DND-41 (cell line): ENCODE measurements at regions not wholly inside any gene's neighbourhood (a gene's known extent, or its start where the extent isn't known, plus 50 kb on each side); places are given as distances from the start of the nearest gene placed in this dataset.

Source experiments
- ATAC-seq: fragments of 200-7000 bp; cut with Tn5 transposase; 3 replicates; pipeline ENCODE4 v1.9.1; 2021; ENCODE audit warnings: low read depth; ENCODE audit not compliant: insufficient read depth
- DNase-seq: peaks from one replicate; pipeline ENCODE4 v3.0.0-alpha.2; 2020
- H2AFZ ChIP-seq: 2 replicates; pipeline ENCODE4 v1.6.0; 2012; ENCODE audit warnings: low read depth, low read length
- H3K27ac ChIP-seq: 2 replicates; pipeline ENCODE4 v1.5.1; 2012; ENCODE audit warnings: low read length, inconsistent platforms
- H3K27me3 ChIP-seq: fragments of 200-600 bp; sonication (generic); 2 replicates; pipeline ENCODE4 v1.6.0; 2012; ENCODE audit warnings: low read length, mild to moderate bottlenecking, inconsistent platforms; ENCODE audit not compliant: insufficient read depth, poor library complexity
- H3K36me3 ChIP-seq: 2 replicates; pipeline ENCODE4 v1.5.1; 2012; ENCODE audit warnings: low read length, inconsistent platforms; ENCODE audit not compliant: insufficient read depth
- H3K4me1 ChIP-seq: 2 replicates; pipeline ENCODE4 v1.5.1; 2012; ENCODE audit warnings: mild to moderate bottlenecking, low read length; ENCODE audit not compliant: insufficient read depth
- H3K4me2 ChIP-seq: 2 replicates; pipeline ENCODE4 v1.6.0; 2012; ENCODE audit warnings: mild to moderate bottlenecking, moderate library complexity, low read length, inconsistent platforms; ENCODE audit not compliant: insufficient read depth
- H3K4me3 ChIP-seq, 2 experiments: fragments of 200-600 bp in 1 of 2; shearing (Covaris generic) in 1 of 2; 2 replicates each; pipeline ENCODE4 v1.5.1; 2012 to 2016; ENCODE audit warnings: inconsistent platforms in 2 of 2, low read length in 2 of 2, mild to moderate bottlenecking in 2 of 2, low read depth in 1 of 2, moderate library complexity in 1 of 2
- H3K79me2 ChIP-seq: 2 replicates; pipeline ENCODE4 v1.6.0; 2012; ENCODE audit warnings: low read length, inconsistent platforms; ENCODE audit not compliant: insufficient read depth
- H3K9ac ChIP-seq: 2 replicates; pipeline ENCODE4 v1.6.0; 2012; ENCODE audit warnings: low read depth, mild to moderate bottlenecking, inconsistent platforms, low read length, moderate library complexity
- H3K9me3 ChIP-seq: 2 replicates; pipeline ENCODE4 v1.5.1; 2012; ENCODE audit warnings: low read length, moderate library complexity, mild to moderate bottlenecking, inconsistent platforms; ENCODE audit not compliant: insufficient read depth, severe bottlenecking
- H4K20me1 ChIP-seq: 2 replicates; pipeline ENCODE4 v1.6.0; 2012; ENCODE audit warnings: low read length; ENCODE audit not compliant: insufficient read depth
- EZH2 ChIP-seq: IDR thresholded peaks from 3 replicates; pipeline ENCODE4 v1.6.1; 2012; ENCODE audit warnings: borderline replicate concordance, low read depth, mild to moderate bottlenecking, moderate library complexity, low read length, inconsistent platforms; ENCODE audit not compliant: severe bottlenecking
- TF ChIP-seq, protein P1 (sequence below): IDR thresholded peaks from 2 replicates; pipeline ENCODE4 v1.5.1; 2012; ENCODE audit warnings: borderline replicate concordance, low read length, moderate library complexity, mild to moderate bottlenecking; ENCODE audit not compliant: poor library complexity, severe bottlenecking; ENCODE audit errors: extremely low read depth

- no peak overlapping the region for H3K4me2 ChIP-seq
- no peak overlapping the region for H3K27ac ChIP-seq
- peaks cover 12% of the 10 kb centered on the region for H3K27me3 ChIP-seq
- no peak for DNase-seq
- no peaks in the 10 kb centered on the region for H3K36me3 ChIP-seq
- no peak overlapping the region for H3K4me3 ChIP-seq
- H3K79me2 ChIP-seq: no peaks in the 10 kb centered on the region
- no peak overlapping the region for H2AFZ ChIP-seq
- H3K4me1 ChIP-seq: no peaks in the 10 kb centered on the region
- TF ChIP-seq, protein P1, sequence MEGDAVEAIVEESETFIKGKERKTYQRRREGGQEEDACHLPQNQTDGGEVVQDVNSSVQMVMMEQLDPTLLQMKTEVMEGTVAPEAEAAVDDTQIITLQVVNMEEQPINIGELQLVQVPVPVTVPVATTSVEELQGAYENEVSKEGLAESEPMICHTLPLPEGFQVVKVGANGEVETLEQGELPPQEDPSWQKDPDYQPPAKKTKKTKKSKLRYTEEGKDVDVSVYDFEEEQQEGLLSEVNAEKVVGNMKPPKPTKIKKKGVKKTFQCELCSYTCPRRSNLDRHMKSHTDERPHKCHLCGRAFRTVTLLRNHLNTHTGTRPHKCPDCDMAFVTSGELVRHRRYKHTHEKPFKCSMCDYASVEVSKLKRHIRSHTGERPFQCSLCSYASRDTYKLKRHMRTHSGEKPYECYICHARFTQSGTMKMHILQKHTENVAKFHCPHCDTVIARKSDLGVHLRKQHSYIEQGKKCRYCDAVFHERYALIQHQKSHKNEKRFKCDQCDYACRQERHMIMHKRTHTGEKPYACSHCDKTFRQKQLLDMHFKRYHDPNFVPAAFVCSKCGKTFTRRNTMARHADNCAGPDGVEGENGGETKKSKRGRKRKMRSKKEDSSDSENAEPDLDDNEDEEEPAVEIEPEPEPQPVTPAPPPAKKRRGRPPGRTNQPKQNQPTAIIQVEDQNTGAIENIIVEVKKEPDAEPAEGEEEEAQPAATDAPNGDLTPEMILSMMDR: no peak
- no peak for TF ChIP-seq EZH2
- no peak overlapping the region for H3K9ac ChIP-seq
- no peaks in the 10 kb centered on the region for H3K9me3 ChIP-seq
- no peak for ATAC-seq
- H4K20me1 ChIP-seq: no peaks in the 10 kb centered on the region
Measured at GRCh38 chr2:235325151-235325550, 168.7 kb upstream of the AGAP1 start.

GRCh38 chr2:235328991-235329390 is 164.9 kb upstream of the AGAP1 start:
- ATAC-seq: no peak

GRCh38 chr2:235330775-235331451 is 162.9 kb upstream of the AGAP1 start:
- Histone ChIP-seq H4K20me1 (no peaks in the 10 kb centered on the region), H2AFZ (no peak overlapping the region), H3K36me3 (no peaks in the 10 kb centered on the region), H3K9me3 (no peaks in the 10 kb centered on the region), H3K4me3 (no peak overlapping the region), H3K79me2 (no peaks in the 10 kb centered on the region), H3K4me1 (no peaks in the 10 kb centered on the region), H3K4me2 (no peak overlapping the region), H3K27me3 (no peaks in the 10 kb centered on the region), H3K9ac (no peak overlapping the region), H3K27ac (no peak overlapping the region)
- DNase-seq (no peak), ATAC-seq (no peak)
- TF ChIP-seq EZH2: no peak
- TF ChIP-seq, protein P1: no peak

More at GRCh38 chr2:235328991-235329390, 164.9 kb upstream of the AGAP1 start:
- Histone ChIP-seq H3K4me1 (no peaks in the 10 kb centered on the region), H4K20me1 (no peaks in the 10 kb centered on the region), H3K9ac (no peak overlapping the region), H3K4me3 (no peak overlapping the region), H3K36me3 (no peaks in the 10 kb centered on the region), H3K27ac (no peak overlapping the region), H2AFZ (no peak overlapping the region), H3K79me2 (no peaks in the 10 kb centered on the region), H3K4me2 (no peak overlapping the region), H3K27me3 (peaks cover under 1% of the 10 kb centered on the region), H3K9me3 (no peaks in the 10 kb centered on the region)
- TF ChIP-seq, protein P1: no peak
- TF ChIP-seq EZH2: no peak
- no peak for DNase-seq
